AG10803 (cell line): ENCODE measurements at regions not wholly inside any gene's neighbourhood (a gene's known extent, or its start where the extent isn't known, plus 50 kb on each side); places are given as distances from the start of the nearest gene placed in this dataset.

ENCODE experiments used
- DNase-seq: peaks from one replicate; pipeline ENCODE4 v3.0.0; 2010; ENCODE audit warnings: low read depth
- H3K4me3 ChIP-seq: 2 replicates; pipeline ENCODE4 v1.5.1; 2011; ENCODE audit warnings: mild to moderate bottlenecking, low read length, control low read depth
- TF ChIP-seq, protein P1 (sequence below): conservative IDR thresholded peaks from 2 replicates; pipeline ENCODE4 v1.5.1; 2011; ENCODE audit warnings: mild to moderate bottlenecking, low read length, control low read depth, inconsistent platforms

DNA sequence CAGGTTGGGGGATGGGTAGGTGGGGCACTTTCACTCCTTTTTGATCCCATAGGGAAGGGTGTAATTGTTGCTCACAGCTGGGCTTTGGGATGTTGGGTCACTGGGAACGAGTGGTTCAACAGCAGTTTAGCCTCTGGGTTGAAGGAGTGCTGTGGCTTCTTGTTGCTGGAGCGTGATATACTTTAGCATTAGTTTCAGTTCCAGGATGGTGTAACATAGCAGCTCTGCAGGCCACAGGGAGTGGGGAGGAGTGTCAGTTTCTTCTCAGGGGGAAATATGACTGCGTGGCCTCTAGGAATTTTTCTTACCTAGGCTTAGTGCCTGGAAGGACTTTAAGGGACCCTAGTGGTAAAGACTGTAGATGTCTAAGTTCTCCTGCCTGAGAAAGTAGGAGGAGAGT is 1105.3 kb upstream of the TMPRSS15 start:
- H3K4me3 ChIP-seq, result no peak overlapping the region
- TF ChIP-seq, protein P1, sequence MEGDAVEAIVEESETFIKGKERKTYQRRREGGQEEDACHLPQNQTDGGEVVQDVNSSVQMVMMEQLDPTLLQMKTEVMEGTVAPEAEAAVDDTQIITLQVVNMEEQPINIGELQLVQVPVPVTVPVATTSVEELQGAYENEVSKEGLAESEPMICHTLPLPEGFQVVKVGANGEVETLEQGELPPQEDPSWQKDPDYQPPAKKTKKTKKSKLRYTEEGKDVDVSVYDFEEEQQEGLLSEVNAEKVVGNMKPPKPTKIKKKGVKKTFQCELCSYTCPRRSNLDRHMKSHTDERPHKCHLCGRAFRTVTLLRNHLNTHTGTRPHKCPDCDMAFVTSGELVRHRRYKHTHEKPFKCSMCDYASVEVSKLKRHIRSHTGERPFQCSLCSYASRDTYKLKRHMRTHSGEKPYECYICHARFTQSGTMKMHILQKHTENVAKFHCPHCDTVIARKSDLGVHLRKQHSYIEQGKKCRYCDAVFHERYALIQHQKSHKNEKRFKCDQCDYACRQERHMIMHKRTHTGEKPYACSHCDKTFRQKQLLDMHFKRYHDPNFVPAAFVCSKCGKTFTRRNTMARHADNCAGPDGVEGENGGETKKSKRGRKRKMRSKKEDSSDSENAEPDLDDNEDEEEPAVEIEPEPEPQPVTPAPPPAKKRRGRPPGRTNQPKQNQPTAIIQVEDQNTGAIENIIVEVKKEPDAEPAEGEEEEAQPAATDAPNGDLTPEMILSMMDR, result no peak
- DNase-seq, result no peak

DNA sequence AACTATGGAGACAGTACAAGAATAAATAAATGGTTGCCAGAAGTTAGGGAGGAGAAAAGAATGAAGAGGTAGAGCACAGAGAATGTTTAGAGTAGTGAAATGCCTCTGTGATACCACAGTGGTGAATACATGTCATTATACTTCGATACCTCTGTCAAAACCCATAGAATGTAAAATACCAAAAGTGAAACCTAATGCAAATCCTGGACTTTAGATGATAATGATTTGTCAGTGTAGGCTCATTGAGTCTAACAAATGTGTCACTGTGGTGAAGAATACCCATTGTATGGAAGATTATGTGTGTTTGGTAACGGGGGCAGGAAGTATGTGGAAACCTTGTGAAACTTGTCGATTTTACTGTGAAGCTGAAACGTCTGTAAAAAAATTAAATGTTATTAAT is 1106.5 kb upstream of the TMPRSS15 start:
- DNase-seq, result no peak
- TF ChIP-seq, protein P1, result no peak
- no peak overlapping the region for H3K4me3 ChIP-seq

DNA sequence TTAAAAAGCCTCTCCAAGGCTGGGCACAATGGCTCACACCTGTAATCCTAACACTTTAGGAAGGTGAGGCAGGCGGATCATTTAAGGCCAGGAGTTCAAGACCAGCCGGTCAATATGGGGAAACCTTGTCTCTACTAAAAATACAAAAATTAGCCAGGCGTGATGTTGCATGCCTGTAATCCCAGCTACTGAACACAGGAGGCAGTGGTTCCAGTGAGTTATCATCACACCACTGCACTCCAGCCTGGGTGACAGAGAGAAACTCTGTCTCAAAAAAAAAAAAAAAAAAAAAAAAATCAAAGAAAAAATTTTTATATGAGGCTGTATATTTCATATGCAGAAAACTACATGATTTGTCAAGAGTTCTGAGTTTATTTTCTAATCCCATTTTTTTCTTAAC is 1107.1 kb upstream of the TMPRSS15 start:
- no peak overlapping the region for H3K4me3 ChIP-seq
- TF ChIP-seq, protein P1, result no peak

DNA sequence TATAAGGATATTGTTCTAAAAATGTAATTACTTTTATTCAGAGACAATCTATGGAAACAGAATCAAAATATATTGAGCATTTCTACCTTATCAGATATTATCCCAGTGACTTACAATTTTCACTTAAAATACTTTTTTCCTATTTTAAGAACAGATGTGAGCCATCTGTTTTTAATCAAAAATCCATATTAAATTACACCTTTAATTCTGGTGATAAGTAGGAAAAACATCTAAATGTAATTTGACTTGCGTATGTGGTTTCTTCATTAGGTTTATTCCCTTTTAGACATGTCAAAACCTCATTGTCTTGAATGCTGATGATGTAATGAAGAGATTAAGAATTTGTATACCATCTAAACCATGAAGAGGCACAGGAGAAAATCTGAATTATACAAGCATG is 1118.8 kb upstream of the TMPRSS15 start:
- TF ChIP-seq, protein P1, result no peak
- no peak for DNase-seq
- no peak overlapping the region for H3K4me3 ChIP-seq

More for the DNA sequence above, 1107.1 kb upstream of the TMPRSS15 start:
- no peak for DNase-seq

- H3K4me3 ChIP-seq, result no peak overlapping the region
- no peak for DNase-seq
- TF ChIP-seq, protein P1, result no peak
Measured at GRCh38 chr21:19523061-19523460, 1119.5 kb upstream of the TMPRSS15 start.

- TF ChIP-seq, protein P1, result no peak
- no peak for DNase-seq
- H3K4me3 ChIP-seq, result no peak overlapping the region
Measured at GRCh38 chr21:19523746-19524145, 1120.2 kb upstream of the TMPRSS15 start.

- no peak for DNase-seq
- TF ChIP-seq, protein P1, result no peak
- no peak overlapping the region for H3K4me3 ChIP-seq
Measured at GRCh38 chr21:19529031-19529430, 1125.4 kb upstream of the TMPRSS15 start.
